ENCODE measurements at regions not wholly inside any gene's neighbourhood (a gene's known extent, or its start where the extent isn't known, plus 50 kb on each side); places are given as distances from the start of the nearest gene placed in this dataset.

DNA sequence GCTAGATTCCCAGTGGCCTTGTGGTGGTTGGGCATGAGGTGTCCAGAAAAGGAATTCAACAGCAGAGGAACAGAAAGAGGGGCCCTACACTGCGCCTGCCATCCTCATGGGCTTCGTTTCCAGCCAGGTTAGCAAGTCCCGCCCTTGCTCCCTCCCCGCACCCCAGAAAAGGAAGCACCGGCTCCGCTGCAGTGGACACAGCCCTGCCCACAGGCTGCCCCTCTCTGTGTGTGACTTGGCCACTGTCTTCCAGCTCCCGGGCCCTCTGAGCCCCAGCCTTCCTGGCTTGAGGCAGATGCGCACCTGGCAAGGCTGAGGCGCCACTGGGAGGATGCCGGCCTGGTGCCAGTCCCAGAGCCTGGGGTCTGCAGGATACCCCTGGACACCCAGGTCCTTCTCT lies 305.0 kb upstream of the IRX4 start:
- H3K36me3 ChIP-seq (ENCODE audit: insufficient read depth, low read length): no peaks in the 10 kb centered on the region
- H4K20me1 ChIP-seq (ENCODE audit: insufficient read depth, low read length): no peaks in the 10 kb centered on the region
- no peaks in the 10 kb centered on the region for H3K9me3 ChIP-seq (ENCODE audit: insufficient read depth, low read length, severe bottlenecking)
- no peak for ATAC-seq (ENCODE audit: insufficient read depth, low read depth)
- no peaks in the 10 kb centered on the region for H3K79me2 ChIP-seq (ENCODE audit: insufficient read depth, low read length)
- no peak overlapping the region for H3K27ac ChIP-seq (ENCODE audit: low read length)
- no peaks in the 10 kb centered on the region for H3K4me1 ChIP-seq (ENCODE audit: insufficient read depth, low read length)
- TF ChIP-seq, protein P1, sequence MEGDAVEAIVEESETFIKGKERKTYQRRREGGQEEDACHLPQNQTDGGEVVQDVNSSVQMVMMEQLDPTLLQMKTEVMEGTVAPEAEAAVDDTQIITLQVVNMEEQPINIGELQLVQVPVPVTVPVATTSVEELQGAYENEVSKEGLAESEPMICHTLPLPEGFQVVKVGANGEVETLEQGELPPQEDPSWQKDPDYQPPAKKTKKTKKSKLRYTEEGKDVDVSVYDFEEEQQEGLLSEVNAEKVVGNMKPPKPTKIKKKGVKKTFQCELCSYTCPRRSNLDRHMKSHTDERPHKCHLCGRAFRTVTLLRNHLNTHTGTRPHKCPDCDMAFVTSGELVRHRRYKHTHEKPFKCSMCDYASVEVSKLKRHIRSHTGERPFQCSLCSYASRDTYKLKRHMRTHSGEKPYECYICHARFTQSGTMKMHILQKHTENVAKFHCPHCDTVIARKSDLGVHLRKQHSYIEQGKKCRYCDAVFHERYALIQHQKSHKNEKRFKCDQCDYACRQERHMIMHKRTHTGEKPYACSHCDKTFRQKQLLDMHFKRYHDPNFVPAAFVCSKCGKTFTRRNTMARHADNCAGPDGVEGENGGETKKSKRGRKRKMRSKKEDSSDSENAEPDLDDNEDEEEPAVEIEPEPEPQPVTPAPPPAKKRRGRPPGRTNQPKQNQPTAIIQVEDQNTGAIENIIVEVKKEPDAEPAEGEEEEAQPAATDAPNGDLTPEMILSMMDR (IDR thresholded peaks at IDR 0.05; ENCODE audit: borderline replicate concordance, extremely low read depth, low read length, poor library complexity, severe bottlenecking): no peak
- no peak for TF ChIP-seq EZH2 (IDR thresholded peaks at IDR 0.05; ENCODE audit: borderline replicate concordance, low read depth, low read length, severe bottlenecking)
- peaks cover 3% of the 10 kb centered on the region for H3K27me3 ChIP-seq (ENCODE audit: insufficient read depth, low read length, poor library complexity)
- no peak overlapping the region for H3K4me2 ChIP-seq (ENCODE audit: insufficient read depth, low read length)
- H3K4me3 ChIP-seq (ENCODE audit: low read depth in 1 of 2, low read length in 2 of 2): no peak overlapping the region
- no peak overlapping the region for H2AFZ ChIP-seq (ENCODE audit: low read depth, low read length)
- H3K9ac ChIP-seq (ENCODE audit: low read depth, low read length): no peak overlapping the region
- no peak for DNase-seq

DNA sequence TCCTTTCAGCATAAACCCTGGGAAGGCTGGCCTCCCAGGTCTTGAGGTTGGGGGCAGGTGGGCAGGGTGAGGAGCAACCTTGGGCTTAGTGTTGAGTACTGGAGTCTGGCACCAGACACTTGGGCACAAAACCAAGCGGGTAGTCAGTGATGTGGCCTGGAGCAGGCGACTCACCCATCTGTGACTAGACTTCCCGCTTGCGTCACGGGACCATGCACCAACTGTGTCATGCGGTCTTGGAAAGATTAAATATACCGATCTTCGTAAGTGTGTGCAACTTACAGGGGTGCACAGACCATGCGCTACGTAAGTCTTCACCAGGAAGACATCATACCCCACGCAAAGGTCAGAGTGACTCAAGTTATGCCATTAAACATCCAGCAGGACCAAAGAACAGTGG lies 304.4 kb upstream of the IRX4 start:
- Histone ChIP-seq H4K20me1 (ENCODE audit: insufficient read depth, low read length) (no peaks in the 10 kb centered on the region), H3K9me3 (ENCODE audit: insufficient read depth, low read length, severe bottlenecking) (no peaks in the 10 kb centered on the region), H3K9ac (ENCODE audit: low read depth, low read length) (no peak overlapping the region), H2AFZ (ENCODE audit: low read depth, low read length) (no peak overlapping the region), H3K4me2 (ENCODE audit: insufficient read depth, low read length) (no peak overlapping the region), H3K79me2 (ENCODE audit: insufficient read depth, low read length) (no peaks in the 10 kb centered on the region), H3K4me3 (ENCODE audit: low read depth in 1 of 2, low read length in 2 of 2) (no peak overlapping the region), H3K4me1 (ENCODE audit: insufficient read depth, low read length) (no peaks in the 10 kb centered on the region), H3K27ac (ENCODE audit: low read length) (no peak overlapping the region), H3K36me3 (ENCODE audit: insufficient read depth, low read length) (no peaks in the 10 kb centered on the region), H3K27me3 (ENCODE audit: insufficient read depth, low read length, poor library complexity) (peaks cover 3% of the 10 kb centered on the region)
- DNase-seq (no peak), ATAC-seq (ENCODE audit: insufficient read depth, low read depth) (no peak)
- TF ChIP-seq, protein P1 (IDR thresholded peaks at IDR 0.05; ENCODE audit: borderline replicate concordance, extremely low read depth, low read length, poor library complexity, severe bottlenecking): no peak
- TF ChIP-seq EZH2 (IDR thresholded peaks at IDR 0.05; ENCODE audit: borderline replicate concordance, low read depth, low read length, severe bottlenecking): no peak

DNA sequence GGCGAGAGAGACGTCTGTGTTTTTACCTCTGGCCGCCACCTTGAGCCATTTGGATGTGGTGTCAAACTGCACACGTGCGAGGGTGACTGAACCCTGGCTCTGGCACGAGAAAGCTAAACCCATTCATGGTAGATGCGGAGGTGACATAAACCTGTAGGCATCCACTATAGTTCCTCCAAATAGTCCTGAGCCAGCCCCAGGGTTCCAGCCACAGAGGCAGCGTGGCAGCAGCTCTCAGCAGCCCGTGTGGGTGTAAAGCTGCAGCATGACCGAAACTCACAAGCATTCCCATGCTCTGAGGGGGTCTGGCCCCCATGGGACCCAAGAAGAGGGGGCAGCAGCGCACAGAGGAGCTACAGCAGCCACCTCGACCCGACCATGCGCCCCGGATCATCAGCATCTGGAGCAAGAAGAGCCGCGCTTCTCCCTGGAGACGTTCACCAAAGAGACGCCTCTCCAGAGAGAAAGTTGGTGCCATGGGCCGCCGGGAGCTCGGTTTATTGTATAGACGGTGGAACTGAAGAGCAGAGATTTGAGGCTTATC lies 303.8 kb upstream of the IRX4 start:
- H3K9ac ChIP-seq (ENCODE audit: low read depth, low read length): no peak overlapping the region
- H3K4me1 ChIP-seq (ENCODE audit: insufficient read depth, low read length): no peaks in the 10 kb centered on the region
- H3K4me2 ChIP-seq (ENCODE audit: insufficient read depth, low read length): no peak overlapping the region
- H3K79me2 ChIP-seq (ENCODE audit: insufficient read depth, low read length): no peaks in the 10 kb centered on the region
- no peak for ATAC-seq (ENCODE audit: insufficient read depth, low read depth)
- no peaks in the 10 kb centered on the region for H3K36me3 ChIP-seq (ENCODE audit: insufficient read depth, low read length)
- H3K27ac ChIP-seq (ENCODE audit: low read length): no peak overlapping the region
- no peaks in the 10 kb centered on the region for H4K20me1 ChIP-seq (ENCODE audit: insufficient read depth, low read length)
- H2AFZ ChIP-seq (ENCODE audit: low read depth, low read length): no peak overlapping the region
- H3K4me3 ChIP-seq (ENCODE audit: low read depth in 1 of 2, low read length in 2 of 2): no peak overlapping the region
- TF ChIP-seq, protein P1 (IDR thresholded peaks at IDR 0.05; ENCODE audit: borderline replicate concordance, extremely low read depth, low read length, poor library complexity, severe bottlenecking): no peak
- TF ChIP-seq EZH2 (IDR thresholded peaks at IDR 0.05; ENCODE audit: borderline replicate concordance, low read depth, low read length, severe bottlenecking): no peak
- peaks cover 6% of the 10 kb centered on the region for H3K27me3 ChIP-seq (ENCODE audit: insufficient read depth, low read length, poor library complexity)
- no peak for DNase-seq
- no peaks in the 10 kb centered on the region for H3K9me3 ChIP-seq (ENCODE audit: insufficient read depth, low read length, severe bottlenecking)

All from DND-41 (cell line).